Pancreas (tissue), 10 donors: ENCODE measurements at regions not wholly inside any gene's neighbourhood (a gene's known extent, or its start where the extent isn't known, plus 50 kb on each side); places are given as distances from the start of the nearest gene placed in this dataset.

Source experiments
- ATAC-seq, 4 donors: fragments of 200-7000 bp; cut with Tn5 transposase; one replicate each; pipeline versions ENCODE4 v1.8.0 to v1.9.1; 2020; ENCODE audit warnings: mild to moderate bottlenecking in 4 of 4, moderate library complexity in 4 of 4
- DNase-seq, 6 donors: peaks; one replicate each; pipeline ENCODE4 v3.0.0-alpha.2; 2020
- FAIRE-seq: peaks from 2 replicates; lab custom pipeline; 2012; peaks lifted over from hg19 to GRCh38; lab: Jason Lieb, UNC
- H3K27ac ChIP-seq, 4 donors: fragments of 200-600 bp; sonication (generic); 1 replicate in 3 of 4; 2 replicates in 1 of 4; pipeline versions ENCODE4 v1.5.0 to v1.8.0; 2020
- H3K27me3 ChIP-seq, 4 donors: fragments of 200-600 bp; one replicate each; pipeline ENCODE4 v1.8.0; 2021
- H3K36me3 ChIP-seq, 3 donors: fragments of 200-600 bp; sonication (generic) in 1 of 3; one replicate each; pipeline versions ENCODE4 v1.5.0 to v1.8.0; 2020 to 2021
- H3K4me1 ChIP-seq, 3 donors: fragments of 200-600 bp; one replicate each; pipeline ENCODE4 v1.8.0; 2021
- H3K4me3 ChIP-seq, 4 donors: fragments of 200-600 bp; sonication (generic) in 2 of 4; one replicate each; pipeline versions ENCODE4 v1.5.0 to v1.8.0; 2020 to 2021
- H3K9me3 ChIP-seq, 4 donors: fragments of 200-600 bp; one replicate each; pipeline ENCODE4 v1.8.0; 2021
- WGBS, 2 donors: extraction: QIAGEN DNeasy Blood & Tissue Kit; methylation state at CpG; one replicate each; pipeline ENCODE4 v1.1.7; 2013; 5-methylcytosine and 5-hydroxymethylcytosine counted together
- intact Hi-C, 3 donors: fragments of 100-400 bp; cut with DNase I; formaldehyde crosslinking; loops; one replicate each; pipeline versions ENCODE4 v1.11.1 to v1.14.2; 2022
- TF ChIP-seq, protein P1 (sequence below), 4 donors: fragments of 200-600 bp; sonication (generic) in 3 of 4; IDR thresholded peaks; one replicate each; pipeline versions ENCODE4 v1.5.0 to v1.8.0; 2021; ENCODE audit warnings: antibody characterized with exemption in 4 of 4
- donor health status: healthy with polysubstance abuse.
- donor health status: DM: no; HTN: no; CAD: no; lungs with moderate emphysema.
- donor health status: DM: no; HTN: no; CAD: no.
- donor health status: control.
- donor health status: control.
- donor health status: Bipolar disorder and iron deficiency.
- donor health status: DM: yes; HTN: yes; CAD: no.
- donor health status: DM: no; HTN: no; CAD: no.
- donor health status: DM: no; HTN: no; CAD: no.
- donor health status: DM: yes; HTN: yes; CAD: no.

DNA sequence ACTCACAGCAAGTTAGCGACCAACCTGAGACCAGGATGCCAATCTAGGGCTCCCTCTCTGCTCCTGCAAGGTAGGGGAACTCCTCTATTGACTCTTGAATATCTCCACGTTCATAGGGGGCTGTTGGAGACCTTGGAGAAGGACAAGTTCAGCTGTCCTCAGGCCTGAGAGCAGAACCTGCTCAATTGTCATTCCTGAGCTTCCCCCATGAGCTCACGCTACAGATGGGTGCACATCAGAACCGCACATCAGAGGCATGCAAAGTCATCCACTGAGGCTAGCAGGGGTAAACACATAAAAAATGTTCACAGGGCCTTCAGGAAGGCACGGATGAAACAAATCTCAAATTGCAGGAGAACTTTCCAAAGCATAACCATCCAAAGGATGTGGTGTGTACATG is 168.8 kb upstream of the ZNF507 start:
- DNase-seq (no peak), ATAC-seq (no peak), FAIRE-seq (no peak)
- Histone ChIP-seq H3K4me1 (no peaks in the 10 kb centered on the region), H3K9me3 (no peaks in the 10 kb centered on the region), H3K4me3 (no peak overlapping the region), H3K36me3 (no peaks in the 10 kb centered on the region), H3K27me3 (peaks cover 0 to 4% (median 0%) of the 10 kb centered on the region in 4 donors), H3K27ac (no peak overlapping the region)
- 42 to 58% methylated on average over 5 of the region's 5 CpGs for WGBS, 2 donors
- intact Hi-C loops = no loop called here
- TF ChIP-seq, protein P1, sequence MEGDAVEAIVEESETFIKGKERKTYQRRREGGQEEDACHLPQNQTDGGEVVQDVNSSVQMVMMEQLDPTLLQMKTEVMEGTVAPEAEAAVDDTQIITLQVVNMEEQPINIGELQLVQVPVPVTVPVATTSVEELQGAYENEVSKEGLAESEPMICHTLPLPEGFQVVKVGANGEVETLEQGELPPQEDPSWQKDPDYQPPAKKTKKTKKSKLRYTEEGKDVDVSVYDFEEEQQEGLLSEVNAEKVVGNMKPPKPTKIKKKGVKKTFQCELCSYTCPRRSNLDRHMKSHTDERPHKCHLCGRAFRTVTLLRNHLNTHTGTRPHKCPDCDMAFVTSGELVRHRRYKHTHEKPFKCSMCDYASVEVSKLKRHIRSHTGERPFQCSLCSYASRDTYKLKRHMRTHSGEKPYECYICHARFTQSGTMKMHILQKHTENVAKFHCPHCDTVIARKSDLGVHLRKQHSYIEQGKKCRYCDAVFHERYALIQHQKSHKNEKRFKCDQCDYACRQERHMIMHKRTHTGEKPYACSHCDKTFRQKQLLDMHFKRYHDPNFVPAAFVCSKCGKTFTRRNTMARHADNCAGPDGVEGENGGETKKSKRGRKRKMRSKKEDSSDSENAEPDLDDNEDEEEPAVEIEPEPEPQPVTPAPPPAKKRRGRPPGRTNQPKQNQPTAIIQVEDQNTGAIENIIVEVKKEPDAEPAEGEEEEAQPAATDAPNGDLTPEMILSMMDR (IDR thresholded peaks at IDR 0.05) = no peak

DNA sequence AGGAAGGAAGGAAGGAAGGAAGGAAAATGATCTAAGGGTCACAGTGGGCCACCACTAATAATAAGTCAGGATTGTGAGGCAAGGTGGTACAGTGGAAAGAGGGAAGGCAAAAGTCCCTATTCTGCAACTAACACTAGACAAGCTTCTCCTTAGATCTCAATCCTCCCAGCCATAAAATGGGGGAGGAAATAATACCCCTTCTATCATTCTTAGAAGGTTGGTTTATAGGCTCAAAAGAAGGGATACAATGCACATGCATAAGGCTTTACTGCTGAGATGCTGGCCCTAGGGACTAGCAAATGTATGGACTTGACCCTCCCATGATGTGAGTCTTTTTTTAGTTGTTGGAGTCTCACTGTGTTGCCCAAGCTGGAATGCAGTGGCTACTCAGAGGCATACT is 167.7 kb upstream of the ZNF507 start:
- Histone ChIP-seq H3K4me1 (no peaks in the 10 kb centered on the region), H3K27me3 (peaks cover 0 to 4% (median 0%) of the 10 kb centered on the region in 4 donors), H3K27ac (no peak overlapping the region), H3K9me3 (no peaks in the 10 kb centered on the region), H3K4me3 (no peak overlapping the region), H3K36me3 (no peaks in the 10 kb centered on the region)
- FAIRE-seq = no peak
- DNase-seq = no peak
- TF ChIP-seq, protein P1 (IDR thresholded peaks at IDR 0.05) = no peak
- ATAC-seq = no peak
- intact Hi-C loops = no loop called here

DNA sequence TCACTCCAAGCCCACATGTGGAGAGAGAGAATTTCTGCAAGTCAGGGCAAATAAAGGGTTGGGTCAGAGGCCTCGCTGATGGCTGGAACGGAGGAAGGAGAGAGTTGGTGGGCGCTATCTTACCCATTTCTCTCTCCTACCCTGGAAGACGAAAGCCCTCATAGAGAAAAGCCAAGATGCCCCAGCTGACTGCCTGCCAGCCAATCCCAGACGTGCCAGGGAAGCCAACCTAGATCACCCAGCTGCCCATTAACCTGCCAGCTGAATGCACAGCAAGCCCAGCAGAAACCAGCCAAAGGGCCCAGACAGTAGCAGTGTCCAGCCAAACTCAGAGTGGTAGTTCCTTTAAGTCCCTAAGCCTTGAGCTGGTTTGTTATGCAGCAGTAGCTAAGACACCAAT is 167.0 kb upstream of the ZNF507 start:
- no peak for DNase-seq

DNA sequence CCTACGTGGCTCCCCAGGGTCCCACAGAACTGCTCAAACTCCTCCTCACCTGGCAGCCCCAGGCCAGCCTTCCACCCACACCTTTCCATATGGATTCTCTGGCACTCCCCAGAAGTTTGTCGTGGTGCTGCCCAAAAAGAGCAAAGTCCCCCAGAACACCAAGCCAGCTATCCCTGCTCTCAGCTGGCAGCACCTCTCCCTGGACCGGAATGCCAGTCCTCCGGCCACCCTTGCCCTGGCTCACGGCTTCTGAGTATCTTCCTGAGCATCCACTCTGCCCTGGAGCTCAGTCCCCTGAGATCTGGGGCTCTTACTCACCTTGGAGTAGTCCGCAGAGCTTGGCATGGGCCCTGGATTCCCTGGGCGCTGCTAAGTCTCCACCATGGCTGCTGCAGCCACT is 166.5 kb upstream of the ZNF507 start:
- FAIRE-seq (no peak), ATAC-seq (no peak), DNase-seq (no peak)
- no peak overlapping the region for H3K4me3 ChIP-seq
- 63 to 64% methylated on average over 7 of the region's 7 CpGs for WGBS, 2 donors
- H3K4me1 ChIP-seq = no peaks in the 10 kb centered on the region
- no peaks in the 10 kb centered on the region for H3K36me3 ChIP-seq
- TF ChIP-seq, protein P1 (IDR thresholded peaks at IDR 0.05) = no peak
- H3K27ac ChIP-seq = no peak overlapping the region
- intact Hi-C loops = no loop called here
- H3K27me3 ChIP-seq = peaks cover 0 to 9% (median 0%) of the 10 kb centered on the region in 4 donors
- no peaks in the 10 kb centered on the region for H3K9me3 ChIP-seq

More for the DNA sequence above, 167.0 kb upstream of the ZNF507 start:
- H3K36me3 ChIP-seq = no peaks in the 10 kb centered on the region
- 70 to 80% methylated on average over 5 of the region's 5 CpGs for WGBS, 2 donors
- TF ChIP-seq, protein P1 (IDR thresholded peaks at IDR 0.05) = no peak
- H3K27me3 ChIP-seq = peaks cover 0 to 7% (median 0%) of the 10 kb centered on the region in 4 donors
- intact Hi-C loops = no loop called here
- H3K27ac ChIP-seq = no peak overlapping the region
- H3K9me3 ChIP-seq = no peaks in the 10 kb centered on the region
- no peak overlapping the region for H3K4me3 ChIP-seq
- no peaks in the 10 kb centered on the region for H3K4me1 ChIP-seq
- no peak for FAIRE-seq
- no peak for ATAC-seq

DNA sequence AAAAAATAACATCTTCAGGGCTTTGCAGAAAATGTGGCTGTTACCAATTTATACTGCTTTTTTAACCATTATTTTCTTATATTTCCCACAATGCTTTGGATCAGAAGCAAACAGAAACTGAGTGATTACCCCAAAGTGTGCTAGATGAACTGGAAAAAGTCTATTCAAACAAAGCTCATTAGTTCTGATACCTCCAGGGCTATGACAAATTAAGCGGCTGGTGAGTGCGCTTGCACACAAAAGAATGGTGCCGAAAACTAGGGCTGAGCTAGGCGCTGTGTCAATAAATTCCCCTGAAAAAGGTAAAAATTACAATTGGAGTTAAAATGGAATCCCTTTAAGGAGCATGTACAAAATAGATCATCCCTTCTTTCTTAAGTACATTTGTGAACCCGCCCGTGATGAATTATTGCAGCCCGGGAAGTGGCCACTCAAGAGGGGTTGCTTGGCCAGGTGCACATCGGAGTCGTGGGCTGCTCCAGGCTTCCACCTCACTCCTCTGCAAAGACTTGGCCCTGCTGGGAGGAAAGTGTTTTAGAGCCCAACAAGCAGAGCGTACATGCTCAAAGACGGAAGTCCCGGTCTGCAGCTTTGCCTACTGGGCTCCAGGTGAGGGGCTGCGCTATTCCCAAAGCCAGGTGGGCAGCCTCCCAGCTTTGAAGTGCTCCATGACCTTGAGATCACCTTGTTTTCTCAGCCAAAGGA is 164.0 kb upstream of the ZNF507 start:
- no peak for FAIRE-seq
- intact Hi-C loops = no loop called here
- Histone ChIP-seq H3K36me3 (no peaks in the 10 kb centered on the region), H3K27me3 (peaks cover 0 to 5% (median 0%) of the 10 kb centered on the region in 4 donors), H3K4me3 (no peak overlapping the region), H3K9me3 (no peaks in the 10 kb centered on the region), H3K4me1 (no peaks in the 10 kb centered on the region), H3K27ac (no peak overlapping the region)
- ATAC-seq = no peak
- no peak for DNase-seq
- 15 to 22% methylated on average over 13 of the region's 13 CpGs for WGBS, 2 donors
- TF ChIP-seq, protein P1 (IDR thresholded peaks at IDR 0.05) = no peak
